Ovary (tissue), 7 donors: ENCODE measurements at regions not wholly inside any gene's neighbourhood (a gene's known extent, or its start where the extent isn't known, plus 50 kb on each side); places are given as distances from the start of the nearest gene placed in this dataset.

Experiments
- DNase-seq, 5 donors: peaks; one replicate each; pipeline ENCODE4 v3.0.0-alpha.2; 2019 to 2020
- H3K27ac ChIP-seq, 2 donors: fragments of 200-600 bp; one replicate each; pipeline versions ENCODE4 v1.5.1 to v1.8.0; 2019 to 2022
- H3K27me3 ChIP-seq: fragments of 200-600 bp; one replicate; pipeline ENCODE4 v1.8.0; 2022
- H3K36me3 ChIP-seq: fragments of 200-600 bp; sonication (generic); one replicate; pipeline ENCODE4 v1.5.1; 2019
- H3K4me1 ChIP-seq: one replicate; pipeline ENCODE4 v1.8.1; 2013; ENCODE audit warnings: mild to moderate bottlenecking, moderate library complexity; ENCODE audit not compliant: insufficient read depth
- H3K4me3 ChIP-seq: fragments of 200-600 bp; sonication (generic); one replicate; pipeline ENCODE4 v1.5.1; 2017
- H3K9me3 ChIP-seq, 2 donors: fragments of 200-600 bp in 1 of 2; sonication (generic) in 1 of 2; one replicate each; pipeline versions ENCODE4 v1.5.1 to v1.8.1; 2013 to 2019; ENCODE audit warnings: mild to moderate bottlenecking in 1 of 2, moderate library complexity in 1 of 2
- EP300 ChIP-seq: sonication (generic); formaldehyde crosslinking; IDR thresholded peaks from one replicate; pipeline ENCODE4 v1.6.1; 2017; ENCODE audit warnings: antibody characterized with exemption
- POLR2A ChIP-seq: fragments of 450-650 bp; IDR thresholded peaks from one replicate; pipeline ENCODE4 v1.6.1; 2017; ENCODE audit warnings: antibody characterized with exemption, mild to moderate bottlenecking, moderate library complexity
- WGBS, 3 donors: extraction: QIAGEN DNeasy Blood & Tissue Kit in 1 of 3; methylation state at CpG; one replicate each; pipeline versions ENCODE4 v1.1.5 to v1.1.7; 2013 to 2017; 5-methylcytosine and 5-hydroxymethylcytosine counted together
- intact Hi-C, 4 donors: fragments of 100-400 bp; cut with DNase I; formaldehyde crosslinking; loops; one replicate each; pipeline versions ENCODE4 v1.11.0 to v1.15.1; 2022 to 2023
- TF ChIP-seq, protein P1 (sequence below), 3 donors: fragments of 450-650 bp in 2 of 3; fragments of 200-600 bp in 1 of 3; IDR thresholded peaks; one replicate each; pipeline versions ENCODE4 v1.5.1 to v1.8.0; 2016 to 2022; ENCODE audit warnings: antibody characterized with exemption in 3 of 3, mild to moderate bottlenecking in 1 of 3
- donor health status: DM: no; HTN: no; CAD: no; lungs with moderate emphysema.
- donor health status: DM: no; HTN: no; CAD: no.
- donor health status: Bipolar disorder and iron deficiency.
- donor health status: DM: no; HTN: no; CAD: no.
- donor health status: DM: yes; HTN: yes; CAD: no.

DNA sequence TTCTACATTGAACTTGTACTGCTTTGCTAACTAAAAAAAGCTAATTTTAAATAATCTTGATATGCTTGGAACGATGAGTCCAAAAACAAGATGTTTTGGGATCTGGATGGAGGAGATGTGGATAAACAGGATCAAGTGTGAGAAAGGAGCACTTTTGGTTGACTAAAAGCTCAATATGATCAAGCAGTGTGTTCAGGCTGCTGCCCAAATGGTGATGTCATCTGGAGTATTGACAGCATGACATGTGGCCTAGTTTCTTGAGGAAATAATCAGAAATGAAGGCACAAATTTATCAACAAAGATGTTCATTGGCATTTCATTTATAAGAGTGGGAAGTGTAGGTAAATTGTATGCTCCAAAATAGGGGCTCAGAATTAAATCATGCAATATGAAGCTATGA, 161.2 kb downstream of the SOX2 start:
- Histone ChIP-seq H3K4me3 (no peak overlapping the region), H3K4me1 (no peaks in the 10 kb centered on the region), H3K9me3 (no peaks in the 10 kb centered on the region), H3K36me3 (no peaks in the 10 kb centered on the region), H3K27me3 (no peaks in the 10 kb centered on the region), H3K27ac (no peak overlapping the region)
- intact Hi-C loops = no loop called here
- TF ChIP-seq EP300 = no peak
- TF ChIP-seq, protein P1, sequence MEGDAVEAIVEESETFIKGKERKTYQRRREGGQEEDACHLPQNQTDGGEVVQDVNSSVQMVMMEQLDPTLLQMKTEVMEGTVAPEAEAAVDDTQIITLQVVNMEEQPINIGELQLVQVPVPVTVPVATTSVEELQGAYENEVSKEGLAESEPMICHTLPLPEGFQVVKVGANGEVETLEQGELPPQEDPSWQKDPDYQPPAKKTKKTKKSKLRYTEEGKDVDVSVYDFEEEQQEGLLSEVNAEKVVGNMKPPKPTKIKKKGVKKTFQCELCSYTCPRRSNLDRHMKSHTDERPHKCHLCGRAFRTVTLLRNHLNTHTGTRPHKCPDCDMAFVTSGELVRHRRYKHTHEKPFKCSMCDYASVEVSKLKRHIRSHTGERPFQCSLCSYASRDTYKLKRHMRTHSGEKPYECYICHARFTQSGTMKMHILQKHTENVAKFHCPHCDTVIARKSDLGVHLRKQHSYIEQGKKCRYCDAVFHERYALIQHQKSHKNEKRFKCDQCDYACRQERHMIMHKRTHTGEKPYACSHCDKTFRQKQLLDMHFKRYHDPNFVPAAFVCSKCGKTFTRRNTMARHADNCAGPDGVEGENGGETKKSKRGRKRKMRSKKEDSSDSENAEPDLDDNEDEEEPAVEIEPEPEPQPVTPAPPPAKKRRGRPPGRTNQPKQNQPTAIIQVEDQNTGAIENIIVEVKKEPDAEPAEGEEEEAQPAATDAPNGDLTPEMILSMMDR (IDR thresholded peaks at IDR 0.05) = no peak
- TF ChIP-seq POLR2A = no peak
- 25 to 51% (median 48%) methylated on average over 1 of the region's 1 CpG for WGBS, 3 donors
- DNase-seq = no peak

DNA sequence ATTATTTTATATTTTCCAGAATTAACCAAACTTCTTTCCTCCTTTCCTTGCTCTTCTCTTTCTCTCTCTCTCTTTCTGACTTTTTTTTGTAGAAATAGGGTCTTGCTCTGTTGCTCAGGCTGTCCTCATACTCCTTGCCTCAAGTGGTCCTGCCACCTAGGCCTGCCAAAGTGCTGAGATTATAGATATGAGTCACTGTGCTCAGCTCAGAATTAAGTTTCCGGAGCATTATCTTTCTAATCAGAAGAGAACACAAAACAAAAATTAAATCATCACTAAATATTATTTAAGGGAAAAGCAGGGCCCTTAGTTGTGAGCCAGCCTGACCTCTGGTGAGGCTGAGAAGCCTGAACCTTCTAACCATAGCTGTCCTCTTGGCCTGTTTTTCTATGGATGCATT, 168.2 kb downstream of the SOX2 start:
- H3K27me3 ChIP-seq = no peaks in the 10 kb centered on the region

DNA sequence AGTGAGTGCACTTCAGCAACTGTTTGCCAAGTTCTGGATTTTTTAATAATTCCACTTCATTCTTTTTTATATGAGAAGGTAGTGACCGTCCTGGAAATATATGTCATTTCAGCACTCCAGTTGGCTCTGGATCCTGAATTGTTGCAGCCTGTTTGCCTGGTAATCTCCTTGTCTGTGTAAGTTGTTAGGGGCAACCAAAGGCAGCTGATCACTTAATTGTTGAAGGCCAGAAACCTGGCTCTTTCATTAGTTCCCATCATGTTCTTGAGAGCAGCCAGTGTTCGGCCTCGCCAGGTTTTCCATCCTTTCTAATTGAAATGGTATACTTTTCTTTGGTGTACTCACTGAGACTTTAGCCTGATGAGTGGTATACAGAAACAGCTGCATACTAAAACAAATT, 168.6 kb downstream of the SOX2 start:
- no peaks in the 10 kb centered on the region for H3K36me3 ChIP-seq
- WGBS, 3 donors = 79 to 81% (median 79%) methylated on average over 3 of the region's 3 CpGs
- intact Hi-C loops = no loop called here
- TF ChIP-seq, protein P1 (IDR thresholded peaks at IDR 0.05) = no peak
- no peak for TF ChIP-seq EP300
- TF ChIP-seq POLR2A = no peak
- H3K27me3 ChIP-seq = no peaks in the 10 kb centered on the region
- H3K4me1 ChIP-seq = no peaks in the 10 kb centered on the region
- no peaks in the 10 kb centered on the region for H3K9me3 ChIP-seq
- H3K27ac ChIP-seq = no peak overlapping the region
- no peak overlapping the region for H3K4me3 ChIP-seq
- no peak for DNase-seq

More for the DNA sequence above, 168.2 kb downstream of the SOX2 start:
- intact Hi-C loops = no loop called here
- Histone ChIP-seq H3K4me1 (no peaks in the 10 kb centered on the region), H3K36me3 (no peaks in the 10 kb centered on the region), H3K9me3 (no peaks in the 10 kb centered on the region), H3K4me3 (no peak overlapping the region), H3K27ac (no peak overlapping the region)
- no peak for DNase-seq
- WGBS, 3 donors = 19 to 35% (median 23%) methylated on average over 1 of the region's 1 CpG
- TF ChIP-seq EP300 = no peak
- no peak for TF ChIP-seq POLR2A
- TF ChIP-seq, protein P1 (IDR thresholded peaks at IDR 0.05) = no peak

DNA sequence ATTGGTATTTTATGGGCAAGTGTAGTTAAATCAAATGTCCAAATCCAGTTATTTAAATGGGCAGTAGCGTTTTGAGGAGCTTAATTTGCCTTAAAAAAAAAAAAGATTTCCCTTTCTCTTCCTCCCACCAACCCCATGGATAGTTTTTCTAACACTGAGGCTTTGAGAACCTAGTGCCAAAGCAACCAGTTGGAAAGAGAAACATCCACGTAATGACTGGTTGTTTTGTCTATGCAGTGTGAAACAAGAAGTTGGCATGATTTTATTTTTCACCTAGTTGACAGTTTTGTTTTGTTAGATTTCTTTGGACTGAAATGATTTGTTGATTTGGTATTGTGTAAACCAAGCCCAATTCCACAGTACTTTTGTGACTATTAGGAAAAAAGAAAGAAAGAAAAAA, 170.0 kb downstream of the SOX2 start:
- Histone ChIP-seq H3K4me3 (no peak overlapping the region), H3K4me1 (no peaks in the 10 kb centered on the region), H3K36me3 (no peaks in the 10 kb centered on the region), H3K27me3 (no peaks in the 10 kb centered on the region), H3K27ac (no peak overlapping the region), H3K9me3 (no peaks in the 10 kb centered on the region)
- WGBS, 3 donors = 7 to 38% (median 14%) methylated on average over 2 of the region's 2 CpGs
- intact Hi-C loops = no loop called here
- DNase-seq = no peak
- TF ChIP-seq, protein P1 (IDR thresholded peaks at IDR 0.05) = no peak
- TF ChIP-seq POLR2A (no peak), EP300 (no peak)
